Fibroblast of lung (primary cell): ENCODE measurements at regions not wholly inside any gene's neighbourhood (a gene's known extent, or its start where the extent isn't known, plus 50 kb on each side); places are given as distances from the start of the nearest gene placed in this dataset.
"Not testable (repeated sequence)": the region's sequence is repeated elsewhere in the genome, so short reads cannot be mapped to it uniquely, and the experiment has no call there.

ENCODE experiments used
- DNase-seq, 2 donors: peaks; one replicate each; pipeline versions ENCODE4 v3.0.0 to v3.0.0-alpha.2; 2010; ENCODE audit warnings: low read depth in 2 of 2
- H2AFZ ChIP-seq: 2 replicates; pipeline ENCODE4 v1.5.1; 2012; ENCODE audit warnings: low read length, control low read depth, inconsistent platforms
- H3K27ac ChIP-seq: 2 replicates; pipeline ENCODE4 v1.5.1; 2011; ENCODE audit warnings: low read length, control low read depth; ENCODE audit not compliant: insufficient read depth
- H3K27me3 ChIP-seq: 2 replicates; pipeline ENCODE4 v1.5.1; 2011; ENCODE audit warnings: mild to moderate bottlenecking, low read length; ENCODE audit not compliant: control insufficient read depth, insufficient read depth
- H3K36me3 ChIP-seq: 2 replicates; pipeline ENCODE4 v1.5.1; 2011; ENCODE audit warnings: low read length; ENCODE audit not compliant: control insufficient read depth, insufficient read depth
- H3K4me1 ChIP-seq: 2 replicates; pipeline ENCODE4 v1.5.1; 2011; ENCODE audit warnings: low read length; ENCODE audit not compliant: control insufficient read depth, insufficient read depth; ENCODE audit errors: extremely low read depth
- H3K4me2 ChIP-seq: 2 replicates; pipeline ENCODE4 v1.5.1; 2011; ENCODE audit warnings: low read length, control low read depth; ENCODE audit not compliant: insufficient read depth; ENCODE audit errors: extremely low read depth
- H3K4me3 ChIP-seq, 4 experiments: fragments of 200-600 bp in 1 of 4; sonication (generic) in 1 of 4; replicated peaks in 1 of 4; 2 replicates each; pipeline ENCODE4 v1.5.1; 2011 to 2016; ENCODE audit warnings: low read length in 4 of 4, low read depth in 3 of 4, mild to moderate bottlenecking in 3 of 4, control low read depth in 2 of 4, inconsistent platforms in 1 of 4, mixed read lengths in 1 of 4; ENCODE audit not compliant: insufficient read depth in 1 of 4; ENCODE audit errors: control extremely low read depth in 1 of 4
- H3K79me2 ChIP-seq: 2 replicates; pipeline ENCODE4 v1.5.1; 2012; ENCODE audit warnings: mild to moderate bottlenecking, low read length, inconsistent platforms; ENCODE audit not compliant: control insufficient read depth, insufficient read depth
- H3K9ac ChIP-seq: 2 replicates; pipeline ENCODE4 v1.5.1; 2011; ENCODE audit warnings: mild to moderate bottlenecking, low read length, control low read depth; ENCODE audit not compliant: insufficient read depth
- H3K9me3 ChIP-seq: 2 replicates; pipeline ENCODE4 v1.5.1; 2012; ENCODE audit warnings: low read depth, low read length; ENCODE audit not compliant: control insufficient read depth, insufficient read depth
- H4K20me1 ChIP-seq: 2 replicates; pipeline ENCODE4 v1.5.1; 2011; ENCODE audit warnings: low read length; ENCODE audit not compliant: control insufficient read depth, insufficient read depth; ENCODE audit errors: extremely low read depth

GRCh38 chr7:76971201-76971600, 61.0 kb downstream of the SPDYE17 start:
- not testable (repeated sequence) for H3K4me1 ChIP-seq, DNase-seq, H3K27ac ChIP-seq, H3K9ac ChIP-seq, H3K27me3 ChIP-seq, H3K79me2 ChIP-seq, H3K36me3 ChIP-seq, H2AFZ ChIP-seq, H4K20me1 ChIP-seq, H3K4me2 ChIP-seq, H3K4me3 ChIP-seq, H3K9me3 ChIP-seq

- not testable (repeated sequence) for H3K79me2 ChIP-seq, H3K4me3 ChIP-seq, H3K27ac ChIP-seq, DNase-seq, H3K4me2 ChIP-seq, H2AFZ ChIP-seq, H3K36me3 ChIP-seq, H3K27me3 ChIP-seq, H4K20me1 ChIP-seq, H3K4me1 ChIP-seq, H3K9ac ChIP-seq, H3K9me3 ChIP-seq
These were observed 62.3 kb downstream of the SPDYE17 start for GRCh38 chr7:76969892-76970291.

- H3K4me3 ChIP-seq, H4K20me1 ChIP-seq, H3K9ac ChIP-seq, H2AFZ ChIP-seq, DNase-seq, H3K4me1 ChIP-seq, H3K27ac ChIP-seq, H3K9me3 ChIP-seq, H3K79me2 ChIP-seq, H3K36me3 ChIP-seq, H3K4me2 ChIP-seq, H3K27me3 ChIP-seq: not testable (repeated sequence)
These were observed 66.2 kb downstream of the SPDYE17 start for GRCh38 chr7:76965731-76966548.

DNA sequence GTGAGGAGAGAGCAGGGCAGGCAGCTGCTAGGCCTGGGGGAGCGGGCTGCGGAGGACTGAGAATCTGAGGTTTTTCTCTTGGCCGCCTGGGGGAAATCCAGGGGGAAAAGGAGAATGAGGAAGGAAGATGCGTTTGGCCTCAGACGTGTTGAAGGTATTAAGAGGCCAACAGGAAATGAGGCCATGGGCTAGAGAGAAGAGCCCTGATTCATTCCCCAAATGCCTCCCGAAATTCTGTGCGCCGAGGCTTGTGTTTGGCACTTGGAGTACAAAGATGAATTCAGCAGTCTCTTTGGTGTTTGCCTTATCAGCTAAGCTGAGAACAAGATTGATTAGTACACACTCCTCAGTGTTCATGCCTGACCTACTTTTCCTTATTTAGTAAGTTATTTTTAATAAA, 68.1 kb downstream of the SPDYE17 start:
- H3K4me1 ChIP-seq, H3K79me2 ChIP-seq, H3K4me2 ChIP-seq, H3K27me3 ChIP-seq, H4K20me1 ChIP-seq, H3K9ac ChIP-seq, H2AFZ ChIP-seq, H3K36me3 ChIP-seq, H3K4me3 ChIP-seq, H3K9me3 ChIP-seq, DNase-seq, H3K27ac ChIP-seq: not testable (repeated sequence)

DNA sequence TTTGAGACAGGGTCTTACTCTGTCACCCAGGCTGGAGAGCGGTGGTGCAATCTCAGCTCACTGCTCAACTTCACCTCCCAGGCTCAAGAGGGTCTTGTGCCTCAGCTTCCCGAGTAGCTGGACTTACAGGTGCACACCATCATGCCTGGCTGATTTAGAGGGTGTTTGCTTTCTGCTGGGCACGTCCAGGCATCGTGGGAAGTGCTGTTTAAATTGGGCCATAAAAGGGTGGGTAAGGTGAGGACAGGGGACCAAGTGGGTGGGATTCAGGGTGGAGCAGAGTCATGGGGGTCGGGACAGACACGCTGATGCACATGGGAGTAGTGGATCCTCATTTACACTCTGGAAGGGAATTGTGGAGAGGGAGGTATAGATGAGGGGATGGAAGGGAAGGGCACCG, 69.1 kb downstream of the SPDYE17 start:
- not testable (repeated sequence) for H3K4me1 ChIP-seq, H3K36me3 ChIP-seq, DNase-seq, H3K9ac ChIP-seq, H3K4me3 ChIP-seq, H3K27me3 ChIP-seq, H3K27ac ChIP-seq, H3K79me2 ChIP-seq, H3K9me3 ChIP-seq, H2AFZ ChIP-seq, H3K4me2 ChIP-seq, H4K20me1 ChIP-seq

GRCh38 chr7:76960400-76960986, 71.7 kb downstream of the SPDYE17 start:
- H4K20me1 ChIP-seq, DNase-seq, H3K9ac ChIP-seq, H3K4me1 ChIP-seq, H3K79me2 ChIP-seq, H3K4me2 ChIP-seq, H3K9me3 ChIP-seq, H3K4me3 ChIP-seq, H2AFZ ChIP-seq, H3K27me3 ChIP-seq, H3K36me3 ChIP-seq, H3K27ac ChIP-seq: not testable (repeated sequence)
